HepG2 (cell line): ENCODE measurements at regions not wholly inside any gene's neighbourhood (a gene's known extent, or its start where the extent isn't known, plus 50 kb on each side); places are given as distances from the start of the nearest gene placed in this dataset.

Experiments
- ATAC-seq: fragments of 200-7000 bp; cut with Tn5 transposase; 3 replicates; pipeline ENCODE4 v1.9.1; 2020; ENCODE audit warnings: mild to moderate bottlenecking, moderate library complexity
- BruUV-seq: library from RNA; stranded (reverse); fragments of 400-500 nt; replicated peaks from 2 replicates; lab custom pipeline; 2021; lab: Mats Ljungman, UMichigan
- CTCF ChIA-PET: fragments of 300-600 bp; formaldehyde crosslinking; extraction: SDS; loops from one replicate; lab custom pipeline; 2021; ENCODE audit warnings: low total read pairs, inconsistent platforms, low intra/inter-chr PET ratio; lab: Yijun Ruan, JAX
- POLR2A ChIA-PET: fragments of 350-600 bp; sonication (Branson Sonifier 250); formaldehyde crosslinking; loops from one replicate; lab custom pipeline; 2020; ENCODE audit warnings: antibody characterized with exemption, inconsistent platforms; lab: Yijun Ruan, JAX
- DNase-seq: peaks from one replicate; pipeline ENCODE4 v3.0.0-alpha.2; 2015; ENCODE audit warnings: low spot score
- FAIRE-seq: peaks from 3 replicates; lab custom pipeline; 2011; peaks lifted over from hg19 to GRCh38; lab: Jason Lieb, UNC
- H2AFZ ChIP-seq: one replicate; pipeline ENCODE4 v1.6.1; 2011; ENCODE audit warnings: low read length, inconsistent platforms
- H3K27ac ChIP-seq: fragments of 300-600 bp; 3 replicates; pipeline ENCODE4 v1.8.0; 2011; ENCODE audit warnings: mixed run types, mild to moderate bottlenecking, mixed read lengths, low read length, inconsistent platforms; ENCODE audit not compliant: insufficient read depth; ENCODE audit errors: extremely low read length
- H3K27me3 ChIP-seq, 2 experiments: fragments of 200-600 bp in 1 of 2; 2 replicates in 1 of 2; 3 replicates in 1 of 2; pipeline versions ENCODE4 v1.6.0 to v1.8.0; 2011; ENCODE audit warnings: low read length in 2 of 2, mild to moderate bottlenecking in 2 of 2, moderate library complexity in 2 of 2, inconsistent platforms in 1 of 2; ENCODE audit not compliant: insufficient read depth in 2 of 2, control insufficient read depth in 1 of 2
- H3K36me3 ChIP-seq, 2 experiments: fragments of 200-600 bp in 1 of 2; replicated peaks in 1 of 2; 2 replicates in 1 of 2; 3 replicates in 1 of 2; pipeline versions ENCODE4 v1.5.1 to v1.8.0; 2011; ENCODE audit warnings: low read length in 2 of 2, inconsistent platforms in 1 of 2; ENCODE audit not compliant: insufficient read depth in 2 of 2, control insufficient read depth in 1 of 2
- H3K4me1 ChIP-seq: 2 replicates; pipeline ENCODE4 v1.5.1; 2012; ENCODE audit warnings: low read length, inconsistent platforms; ENCODE audit not compliant: insufficient read depth
- H3K4me2 ChIP-seq: 2 replicates; pipeline ENCODE4 v1.6.0; 2011; ENCODE audit warnings: low read depth, low read length, inconsistent platforms
- H3K4me3 ChIP-seq, 3 experiments: fragments of 200-600 bp in 1 of 3; sonication (generic), shearing (Covaris generic) in 1 of 3; replicated peaks in 1 of 3; 2 replicates each; pipeline ENCODE4 v1.5.1; 2011 to 2016; ENCODE audit warnings: low read length in 3 of 3, inconsistent platforms in 2 of 3, low read depth in 2 of 3, mild to moderate bottlenecking in 2 of 3, control low read depth in 1 of 3, mixed read lengths in 1 of 3; ENCODE audit not compliant: insufficient read depth in 1 of 3
- H3K79me2 ChIP-seq: one replicate; pipeline ENCODE4 v1.6.1; 2011; ENCODE audit warnings: low read length, inconsistent platforms; ENCODE audit not compliant: insufficient read depth
- H3K9ac ChIP-seq: 2 replicates; pipeline ENCODE4 v1.6.0; 2011; ENCODE audit warnings: mild to moderate bottlenecking, low read depth, low read length, inconsistent platforms; ENCODE audit not compliant: insufficient read depth
- H3K9me3 ChIP-seq: 2 replicates; pipeline ENCODE4 v1.5.1; 2012; ENCODE audit warnings: mild to moderate bottlenecking, low read length
- H4K20me1 ChIP-seq: 2 replicates; pipeline ENCODE4 v1.6.0; 2011; ENCODE audit warnings: inconsistent platforms, mild to moderate bottlenecking, low read length, moderate library complexity; ENCODE audit not compliant: insufficient read depth
- CEBPG ChIP-seq: IDR thresholded peaks from 2 replicates; pipeline ENCODE4 v1.6.1; 2016
- HCFC1 ChIP-seq: fragments of 150-350 bp; IDR thresholded peaks from 2 replicates; pipeline ENCODE4 v1.6.1; 2014; ENCODE audit warnings: low read depth, low read length
- IRX3 ChIP-seq: sonication (generic); formaldehyde crosslinking; IDR thresholded peaks from 2 replicates; pipeline ENCODE4 v1.8.1; 2023; ENCODE audit warnings: mild to moderate bottlenecking, low read depth, missing genetic modification reagents, borderline replicate concordance
- JUND ChIP-seq: sonication (generic); formaldehyde crosslinking; IDR thresholded peaks from 2 replicates; pipeline ENCODE4 v1.8.0; 2022; ENCODE audit warnings: mild to moderate bottlenecking, missing genetic modification reagents
- KLF6 ChIP-seq: IDR thresholded peaks from 2 replicates; pipeline ENCODE4 v1.8.0; 2016; ENCODE audit warnings: missing biosample characterization, missing genetic modification reagents
- MLLT10 ChIP-seq: sonication (generic); formaldehyde crosslinking; IDR thresholded peaks from 2 replicates; pipeline ENCODE4 v1.4.0; 2020; ENCODE audit warnings: missing genetic modification reagents
- TRIM24 ChIP-seq: sonication (generic); formaldehyde crosslinking; IDR thresholded peaks from 2 replicates; pipeline ENCODE4 v1.8.0; 2022; ENCODE audit warnings: mild to moderate bottlenecking, missing genetic modification reagents
- ZBTB7B ChIP-seq: sonication (generic); formaldehyde crosslinking; IDR thresholded peaks from 2 replicates; pipeline ENCODE4 v1.4.0; 2020; ENCODE audit warnings: missing genetic modification reagents
- ZNF782 ChIP-seq: sonication (generic); formaldehyde crosslinking; IDR thresholded peaks from 2 replicates; pipeline ENCODE4 v1.4.0; 2020; ENCODE audit warnings: missing genetic modification reagents, mild to moderate bottlenecking, borderline replicate concordance
- WGBS: methylation state at CpG from one replicate; pipeline ENCODE4 v1.1.6; 2017; ENCODE audit warnings: low lambda C conversion rate; 5-methylcytosine and 5-hydroxymethylcytosine counted together
- in situ Hi-C: cut with HindIII; loops from 2 replicates; pipeline ENCODE4 v1.10.0; 2017; ENCODE audit warnings: low pct_unique_long_range_greater_than_20kb; ENCODE audit not compliant: extremely low pct_ligation_motif_present
- intact Hi-C: fragments of 100-400 bp; cut with micrococcal nuclease; formaldehyde crosslinking; loops from one replicate; pipeline ENCODE4 v1.10.0; 2022; ENCODE audit not compliant: unreplicated experiment
- TF ChIP-seq, protein P1 (sequence below): sonication (generic); formaldehyde crosslinking; IDR thresholded peaks from 2 replicates; pipeline ENCODE4 v1.5.0; 2020; ENCODE audit warnings: mild to moderate bottlenecking, missing genetic modification reagents, borderline replicate concordance
- TF ChIP-seq, protein P2 (sequence below): sonication (generic); formaldehyde crosslinking; IDR thresholded peaks from 2 replicates; pipeline ENCODE4 v1.4.0; 2020; ENCODE audit warnings: mild to moderate bottlenecking, missing genetic modification reagents, borderline replicate concordance

DNA sequence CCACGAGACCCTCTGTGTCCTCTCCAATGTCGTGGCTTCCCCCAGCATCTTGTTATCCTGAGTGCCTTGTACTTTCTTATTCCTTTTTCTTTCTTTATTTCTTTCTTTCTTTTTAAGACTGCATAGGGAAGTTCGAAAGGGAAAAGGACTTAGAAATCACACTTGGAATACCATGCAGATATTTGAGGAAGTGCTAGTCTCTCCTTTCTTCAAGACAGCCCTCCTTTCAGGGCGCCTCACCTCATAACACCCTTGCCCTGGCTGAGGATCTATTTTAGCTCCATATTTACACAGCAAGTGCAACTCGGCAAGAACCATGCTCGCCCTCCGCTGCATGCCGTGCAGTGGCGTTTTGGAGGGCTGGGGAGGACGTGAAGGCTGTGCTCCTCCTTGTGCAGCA lies 232.3 kb upstream of the GLI3 start:
- 3% methylated on average over 10 of the region's 10 CpGs for WGBS
- Histone ChIP-seq H3K4me3 (no peak overlapping the region), H3K9me3 (no peaks in the 10 kb centered on the region), H3K27me3 (no peaks in the 10 kb centered on the region), H3K27ac (no peak overlapping the region), H3K9ac (no peak overlapping the region), H3K4me2 (no peak overlapping the region), H3K36me3 (no peaks in the 10 kb centered on the region), H4K20me1 (no peaks in the 10 kb centered on the region), H2AFZ (no peak overlapping the region), H3K79me2 (no peaks in the 10 kb centered on the region), H3K4me1 (no peaks in the 10 kb centered on the region)
- DNase-seq (no peak), ATAC-seq (no peak), FAIRE-seq (no peak)
- no peak for TF ChIP-seq ZBTB7B
- TF ChIP-seq IRX3 (CRISPR knock-in tag), result no peak
- TF ChIP-seq HCFC1, result no peak
- TF ChIP-seq CEBPG (CRISPR knock-in tag), result no peak
- TF ChIP-seq MLLT10, result no peak
- TF ChIP-seq, protein P1, sequence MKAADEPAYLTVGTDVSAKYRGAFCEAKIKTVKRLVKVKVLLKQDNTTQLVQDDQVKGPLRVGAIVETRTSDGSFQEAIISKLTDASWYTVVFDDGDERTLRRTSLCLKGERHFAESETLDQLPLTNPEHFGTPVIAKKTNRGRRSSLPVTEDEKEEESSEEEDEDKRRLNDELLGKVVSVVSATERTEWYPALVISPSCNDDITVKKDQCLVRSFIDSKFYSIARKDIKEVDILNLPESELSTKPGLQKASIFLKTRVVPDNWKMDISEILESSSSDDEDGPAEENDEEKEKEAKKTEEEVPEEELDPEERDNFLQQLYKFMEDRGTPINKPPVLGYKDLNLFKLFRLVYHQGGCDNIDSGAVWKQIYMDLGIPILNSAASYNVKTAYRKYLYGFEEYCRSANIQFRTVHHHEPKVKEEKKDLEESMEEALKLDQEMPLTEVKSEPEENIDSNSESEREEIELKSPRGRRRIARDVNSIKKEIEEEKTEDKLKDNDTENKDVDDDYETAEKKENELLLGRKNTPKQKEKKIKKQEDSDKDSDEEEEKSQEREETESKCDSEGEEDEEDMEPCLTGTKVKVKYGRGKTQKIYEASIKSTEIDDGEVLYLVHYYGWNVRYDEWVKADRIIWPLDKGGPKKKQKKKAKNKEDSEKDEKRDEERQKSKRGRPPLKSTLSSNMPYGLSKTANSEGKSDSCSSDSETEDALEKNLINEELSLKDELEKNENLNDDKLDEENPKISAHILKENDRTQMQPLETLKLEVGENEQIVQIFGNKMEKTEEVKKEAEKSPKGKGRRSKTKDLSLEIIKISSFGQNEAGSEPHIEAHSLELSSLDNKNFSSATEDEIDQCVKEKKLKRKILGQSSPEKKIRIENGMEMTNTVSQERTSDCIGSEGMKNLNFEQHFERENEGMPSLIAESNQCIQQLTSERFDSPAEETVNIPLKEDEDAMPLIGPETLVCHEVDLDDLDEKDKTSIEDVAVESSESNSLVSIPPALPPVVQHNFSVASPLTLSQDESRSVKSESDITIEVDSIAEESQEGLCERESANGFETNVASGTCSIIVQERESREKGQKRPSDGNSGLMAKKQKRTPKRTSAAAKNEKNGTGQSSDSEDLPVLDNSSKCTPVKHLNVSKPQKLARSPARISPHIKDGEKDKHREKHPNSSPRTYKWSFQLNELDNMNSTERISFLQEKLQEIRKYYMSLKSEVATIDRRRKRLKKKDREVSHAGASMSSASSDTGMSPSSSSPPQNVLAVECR, result no peak
- TF ChIP-seq KLF6 (CRISPR knock-in tag), result no peak
- TF ChIP-seq ZNF782 (CRISPR knock-in tag), result no peak
- TF ChIP-seq JUND (CRISPR knock-in tag), result no peak
- no peak for TF ChIP-seq TRIM24 (CRISPR knock-in tag)
- TF ChIP-seq, protein P2, sequence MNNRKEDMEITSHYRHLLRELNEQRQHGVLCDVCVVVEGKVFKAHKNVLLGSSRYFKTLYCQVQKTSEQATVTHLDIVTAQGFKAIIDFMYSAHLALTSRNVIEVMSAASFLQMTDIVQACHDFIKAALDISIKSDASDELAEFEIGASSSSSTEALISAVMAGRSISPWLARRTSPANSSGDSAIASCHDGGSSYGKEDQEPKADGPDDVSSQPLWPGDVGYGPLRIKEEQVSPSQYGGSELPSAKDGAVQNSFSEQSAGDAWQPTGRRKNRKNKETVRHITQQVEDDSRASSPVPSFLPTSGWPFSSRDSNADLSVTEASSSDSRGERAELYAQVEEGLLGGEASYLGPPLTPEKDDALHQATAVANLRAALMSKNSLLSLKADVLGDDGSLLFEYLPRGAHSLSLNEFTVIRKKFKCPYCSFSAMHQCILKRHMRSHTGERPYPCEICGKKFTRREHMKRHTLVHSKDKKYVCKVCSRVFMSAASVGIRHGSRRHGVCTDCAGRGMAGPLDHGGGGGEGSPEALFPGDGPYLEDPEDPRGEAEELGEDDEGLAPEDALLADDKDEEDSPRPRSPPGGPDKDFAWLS, result no peak
- ChIA-PET POLR2A (no interaction called here), CTCF (no interaction called here)
- BruUV-seq, result no TSS peak
- in situ Hi-C loops (no loop called here), intact Hi-C loops (no loop called here)
